GM12872 (cell line): ENCODE measurements at regions not wholly inside any gene's neighbourhood (a gene's known extent, or its start where the extent isn't known, plus 50 kb on each side); places are given as distances from the start of the nearest gene placed in this dataset.

Experiments
- TF ChIP-seq, protein P1 (sequence below): IDR thresholded peaks from 3 replicates; pipeline ENCODE4 v1.5.1; 2011; ENCODE audit warnings: low read depth, mild to moderate bottlenecking, low read length, moderate library complexity; ENCODE audit not compliant: insufficient read depth

DNA sequence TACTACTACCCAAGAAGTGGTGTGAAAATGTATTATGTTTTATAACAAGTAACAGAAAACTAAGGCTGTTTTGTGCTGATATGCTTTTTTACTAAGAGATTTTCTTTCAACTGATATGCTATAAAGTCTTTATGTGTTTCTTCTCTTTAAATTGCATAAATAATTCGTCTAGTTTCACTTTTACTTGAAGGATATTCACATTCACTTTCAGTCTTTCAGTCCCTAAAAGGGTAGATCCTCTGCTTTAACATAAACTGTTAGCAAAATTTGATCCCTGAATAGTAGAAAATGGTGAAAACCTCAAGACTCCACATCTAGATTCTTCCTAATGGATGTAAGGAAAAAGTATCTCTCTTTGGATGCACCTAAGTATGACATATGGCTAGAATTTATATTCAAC, 69.0 kb upstream of the FST start:
- TF ChIP-seq, protein P1, sequence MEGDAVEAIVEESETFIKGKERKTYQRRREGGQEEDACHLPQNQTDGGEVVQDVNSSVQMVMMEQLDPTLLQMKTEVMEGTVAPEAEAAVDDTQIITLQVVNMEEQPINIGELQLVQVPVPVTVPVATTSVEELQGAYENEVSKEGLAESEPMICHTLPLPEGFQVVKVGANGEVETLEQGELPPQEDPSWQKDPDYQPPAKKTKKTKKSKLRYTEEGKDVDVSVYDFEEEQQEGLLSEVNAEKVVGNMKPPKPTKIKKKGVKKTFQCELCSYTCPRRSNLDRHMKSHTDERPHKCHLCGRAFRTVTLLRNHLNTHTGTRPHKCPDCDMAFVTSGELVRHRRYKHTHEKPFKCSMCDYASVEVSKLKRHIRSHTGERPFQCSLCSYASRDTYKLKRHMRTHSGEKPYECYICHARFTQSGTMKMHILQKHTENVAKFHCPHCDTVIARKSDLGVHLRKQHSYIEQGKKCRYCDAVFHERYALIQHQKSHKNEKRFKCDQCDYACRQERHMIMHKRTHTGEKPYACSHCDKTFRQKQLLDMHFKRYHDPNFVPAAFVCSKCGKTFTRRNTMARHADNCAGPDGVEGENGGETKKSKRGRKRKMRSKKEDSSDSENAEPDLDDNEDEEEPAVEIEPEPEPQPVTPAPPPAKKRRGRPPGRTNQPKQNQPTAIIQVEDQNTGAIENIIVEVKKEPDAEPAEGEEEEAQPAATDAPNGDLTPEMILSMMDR, result no peak

DNA sequence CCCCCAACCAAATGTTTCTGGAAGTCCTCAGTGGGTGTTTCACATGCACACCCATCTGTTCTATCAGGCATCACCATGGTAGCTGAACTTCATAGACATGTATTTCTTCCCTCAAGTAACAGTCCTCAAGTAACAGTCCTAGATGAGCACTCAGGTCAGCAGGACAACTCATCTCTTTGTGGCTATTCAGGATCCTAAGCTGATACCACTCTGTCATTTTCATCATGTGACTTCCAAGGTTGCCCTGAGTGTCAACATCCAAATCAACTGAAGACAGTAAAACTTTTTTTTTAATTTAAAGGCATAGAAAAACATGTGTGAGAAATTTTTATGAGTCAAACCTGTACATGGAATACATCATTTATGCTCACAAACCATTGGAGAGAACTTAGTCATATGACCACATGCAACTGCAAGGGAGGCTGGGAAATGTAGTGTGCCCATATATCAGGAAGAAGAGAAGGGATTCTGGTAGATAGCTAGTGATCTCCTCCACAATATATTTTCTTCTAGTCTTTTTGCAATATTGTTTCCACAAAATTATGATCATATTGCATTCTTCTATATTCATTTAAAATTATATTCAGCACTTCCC, 64.2 kb upstream of the FST start:
- TF ChIP-seq, protein P1, result no peak

DNA sequence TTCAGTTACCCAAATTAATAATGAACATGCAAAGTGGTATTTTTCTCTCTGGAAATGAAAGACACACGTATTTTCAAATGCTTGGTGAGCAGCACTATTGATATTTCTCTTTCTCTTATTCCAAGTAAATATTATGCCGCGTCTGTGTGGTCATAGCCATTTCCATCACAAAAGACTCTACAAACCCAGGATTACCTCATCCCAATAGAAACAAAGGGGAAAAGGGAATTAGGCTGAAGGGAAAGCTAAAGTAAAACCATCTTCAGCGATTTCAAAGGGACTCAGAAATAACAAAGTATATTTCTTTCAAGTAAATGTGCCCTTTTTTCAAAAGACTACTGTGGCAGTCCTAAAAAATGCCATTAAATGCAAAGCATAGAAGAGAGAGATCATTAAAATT, 62.0 kb upstream of the FST start:
- TF ChIP-seq, protein P1, result no peak

DNA sequence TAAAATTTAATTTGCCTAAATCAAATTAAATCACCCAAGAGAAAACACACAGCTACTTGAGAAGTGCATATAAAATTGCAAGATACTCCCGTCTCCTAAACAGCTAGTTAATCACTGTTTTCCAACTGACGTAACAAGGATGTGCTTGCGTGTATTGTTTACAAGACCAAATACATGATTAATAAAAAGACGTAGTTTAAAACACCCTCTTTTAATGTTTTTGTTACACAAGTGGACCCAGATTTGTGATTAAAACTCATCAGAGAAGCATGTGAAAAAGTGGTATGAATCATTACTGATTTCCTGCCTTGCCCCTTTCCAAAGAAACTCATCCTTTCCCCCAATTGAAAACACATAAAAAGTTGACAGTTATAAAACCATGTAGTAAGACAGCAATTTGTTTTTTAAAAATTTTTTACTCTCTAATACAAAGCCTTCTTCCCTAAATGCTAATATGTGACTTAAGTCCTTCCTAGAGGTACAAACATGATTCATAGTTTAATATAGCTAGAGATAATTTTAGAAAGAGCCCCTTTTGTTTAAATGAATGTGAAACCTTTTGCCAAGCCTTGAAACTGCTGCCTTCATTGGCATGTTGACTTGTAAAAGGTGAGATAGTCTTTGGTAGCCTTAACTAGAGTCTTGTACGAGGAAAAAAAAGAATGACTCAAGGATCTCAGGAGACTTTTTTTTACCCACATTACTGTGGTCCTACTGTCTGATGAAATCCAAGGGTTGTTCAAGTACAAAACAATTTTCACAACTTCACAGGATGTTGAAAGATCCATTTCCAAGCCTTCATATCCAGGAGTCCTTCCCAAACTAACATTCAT, 61.4 kb upstream of the FST start:
- TF ChIP-seq, protein P1, result no peak

DNA sequence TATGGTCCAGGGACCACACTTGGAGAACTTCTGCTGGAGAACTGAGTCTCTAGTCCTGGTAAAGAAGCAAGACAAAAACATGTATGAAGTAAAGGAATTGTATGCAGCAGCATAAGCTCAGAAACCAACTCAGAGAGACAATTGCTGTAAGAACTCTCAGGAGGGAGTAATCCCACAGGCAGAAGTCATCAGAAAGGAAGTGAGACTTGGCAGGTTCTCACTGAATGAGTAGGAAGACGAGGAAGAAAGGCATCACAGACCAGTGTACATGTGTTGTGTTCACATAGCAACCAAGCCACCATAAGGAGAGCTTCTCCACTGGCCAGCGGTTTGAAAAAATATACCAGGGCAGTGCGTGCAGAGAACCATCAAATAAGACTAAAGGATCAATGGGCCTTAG, 57.9 kb upstream of the FST start:
- TF ChIP-seq, protein P1, result no peak

DNA sequence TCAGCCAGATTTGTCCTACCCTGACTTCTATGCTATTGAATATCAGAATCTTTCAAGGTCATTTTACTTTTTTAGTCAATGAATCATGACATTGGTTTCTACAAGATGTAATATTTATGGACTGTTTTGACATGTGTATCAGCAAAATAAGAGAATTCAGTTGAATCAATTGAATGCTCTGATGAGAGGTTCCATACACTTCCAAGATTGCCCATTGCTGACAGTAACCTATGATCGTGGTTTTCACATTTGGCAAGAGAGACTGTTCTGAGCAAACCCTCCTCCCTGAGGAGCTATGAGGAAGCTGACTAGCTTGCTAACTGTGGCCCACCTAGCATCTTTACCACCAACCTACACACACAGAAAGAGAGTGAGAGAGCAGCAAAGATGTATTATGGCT, 56.7 kb upstream of the FST start:
- TF ChIP-seq, protein P1, result no peak

DNA sequence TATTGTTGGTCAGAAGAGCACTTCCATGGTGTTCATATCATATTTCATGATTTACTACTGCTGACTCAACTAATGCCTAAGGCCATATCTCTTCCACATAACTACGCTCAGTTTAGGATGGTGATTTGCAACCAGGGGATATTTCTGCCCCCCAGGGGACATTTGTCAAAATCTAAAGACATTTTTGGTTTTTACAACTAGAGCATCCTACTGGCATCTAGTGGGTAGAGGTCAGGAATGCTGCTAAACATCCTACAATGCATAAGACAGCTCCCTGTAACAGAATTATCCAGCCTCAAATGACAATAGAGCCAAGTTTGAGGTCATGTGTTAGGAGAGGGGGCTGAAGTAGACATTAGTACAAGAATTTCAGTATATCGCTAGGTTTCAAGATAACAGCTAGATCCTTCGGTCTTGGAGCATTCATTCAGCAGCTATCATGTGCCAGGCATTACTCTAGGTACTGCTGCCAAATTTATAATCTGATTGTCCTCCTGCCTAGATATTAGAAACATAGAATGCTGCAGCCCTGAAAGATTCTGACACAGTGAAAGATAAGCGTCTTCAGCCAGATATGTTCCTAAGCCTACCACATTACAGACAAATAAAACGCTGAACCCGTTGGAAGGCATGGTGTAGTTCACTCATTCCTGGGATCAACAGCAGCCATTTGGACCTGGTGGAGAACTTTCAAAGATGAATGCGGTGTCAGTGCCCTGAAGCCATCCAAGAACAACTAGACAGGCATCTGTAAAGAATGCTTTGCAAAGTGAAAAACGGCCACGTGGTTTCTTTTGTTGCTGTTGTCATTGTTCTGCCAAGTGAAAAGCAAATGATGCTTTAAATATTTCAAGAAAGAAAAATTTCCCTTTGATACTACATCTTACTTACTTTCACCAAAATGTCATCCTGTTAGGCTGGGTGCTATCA, 55.5 kb upstream of the FST start:
- TF ChIP-seq, protein P1, result no peak
